Thyroid gland (tissue), 4 donors: ENCODE measurements at regions not wholly inside any gene's neighbourhood (a gene's known extent, or its start where the extent isn't known, plus 50 kb on each side); places are given as distances from the start of the nearest gene placed in this dataset. TPM values are rescaled to one million over a fixed set of nuclear protein-coding genes. Genes with fewer than 3 reads are reported as not detected.

Experiments used
- DNase-seq, 2 donors: peaks; one replicate each; pipeline ENCODE4 v3.0.0-alpha.2; 2019
- H3K27ac ChIP-seq, 3 donors: fragments of 200-600 bp; sonication (generic); 1 replicate in 2 of 3; 2 replicates in 1 of 3; pipeline ENCODE4 v1.5.1; 2016 to 2019; ENCODE audit warnings: mild to moderate bottlenecking in 1 of 3, moderate library complexity in 1 of 3
- H3K27me3 ChIP-seq: fragments of 200-600 bp; sonication (generic); one replicate; pipeline ENCODE4 v1.5.1; 2019
- H3K36me3 ChIP-seq, 2 donors: fragments of 200-600 bp; sonication (generic); one replicate each; pipeline ENCODE4 v1.5.1; 2016 to 2019
- H3K4me1 ChIP-seq, 2 donors: fragments of 200-600 bp; sonication (generic); one replicate each; pipeline ENCODE4 v1.5.1; 2017 to 2019
- H3K4me3 ChIP-seq, 3 donors: fragments of 200-600 bp; sonication (generic); replicated peaks in 1 of 3; 1 replicate in 2 of 3; 2 replicates in 1 of 3; pipeline ENCODE4 v1.5.1; 2016; ENCODE audit warnings: mild to moderate bottlenecking in 1 of 3
- H3K9me3 ChIP-seq: fragments of 200-600 bp; sonication (generic); one replicate; pipeline ENCODE4 v1.5.1; 2017
- CTCF ChIP-seq, 6 experiments: fragments of 200-600 bp in 3 of 6; fragments of 450-650 bp in 3 of 6; sonication (generic) in 3 of 6; IDR thresholded peaks; one replicate each; pipeline ENCODE4 v1.5.1; 2016 to 2019; ENCODE audit warnings: antibody characterized with exemption in 6 of 6, mild to moderate bottlenecking in 2 of 6, inconsistent platforms in 1 of 6, moderate library complexity in 1 of 6
- POLR2A ChIP-seq, 2 donors: fragments of 450-650 bp; IDR thresholded peaks; one replicate each; pipeline ENCODE4 v1.6.1; 2017; ENCODE audit warnings: antibody characterized with exemption in 2 of 2, mild to moderate bottlenecking in 2 of 2, moderate library complexity in 1 of 2
- WGBS, 2 donors: methylation state at CpG; one replicate each; pipeline ENCODE4 v1.1.5; 2017; 5-methylcytosine and 5-hydroxymethylcytosine counted together
- intact Hi-C: fragments of 100-400 bp; cut with DNase I; formaldehyde crosslinking; loops from one replicate; pipeline ENCODE4 v1.15.1; 2023
- small RNA-seq: library from RNA; depleted of rRNA; stranded (forward); fragments of <200 nt; gene quantifications from one replicate; pipeline ENCODE3, GENCODE V24; 2016

- no peaks in the 10 kb centered on the region for H3K27me3 ChIP-seq
- no peak for DNase-seq
- no peak for TF ChIP-seq CTCF (IDR thresholded peaks at IDR 0.05)
- TF ChIP-seq POLR2A (IDR thresholded peaks at IDR 0.05): no peak
- peaks cover 0 to 3% of the 10 kb centered on the region in 2 donors for H3K4me1 ChIP-seq
- no peaks in the 10 kb centered on the region for H3K9me3 ChIP-seq
- intact Hi-C loops: no loop called here
- no peaks in the 10 kb centered on the region for H3K36me3 ChIP-seq
- H3K27ac ChIP-seq: no peak overlapping the region
- no peak overlapping the region for H3K4me3 ChIP-seq
Observed at GRCh38 chr2:121162893-121163292, 122.1 kb downstream of the TFCP2L1 start.

GRCh38 chr2:121164042-121164441 lies 121.0 kb downstream of the TFCP2L1 start:
- Histone ChIP-seq H3K4me3 (no peak overlapping the region), H3K27me3 (no peaks in the 10 kb centered on the region), H3K36me3 (no peaks in the 10 kb centered on the region), H3K27ac (no peak overlapping the region), H3K4me1 (peaks cover 0 to 3% of the 10 kb centered on the region in 2 donors), H3K9me3 (no peaks in the 10 kb centered on the region)
- intact Hi-C loops: no loop called here
- TF ChIP-seq POLR2A (IDR thresholded peaks at IDR 0.05): no peak
- TF ChIP-seq CTCF (IDR thresholded peaks at IDR 0.05): no peak
- WGBS, 2 donors: 90 to 98% methylated on average over 3 of the region's 3 CpGs
- DNase-seq: no peak

- peaks cover 0 to 3% of the 10 kb centered on the region in 2 donors for H3K4me1 ChIP-seq
- no peak overlapping the region for H3K4me3 ChIP-seq
- H3K27ac ChIP-seq: no peak overlapping the region
- H3K9me3 ChIP-seq: no peaks in the 10 kb centered on the region
- TF ChIP-seq POLR2A (IDR thresholded peaks at IDR 0.05): no peak
- no peak for TF ChIP-seq CTCF (IDR thresholded peaks at IDR 0.05)
- WGBS, 2 donors: 86 to 93% methylated on average over 1 of the region's 1 CpG
- intact Hi-C loops: no loop called here
- H3K27me3 ChIP-seq: no peaks in the 10 kb centered on the region
- H3K36me3 ChIP-seq: no peaks in the 10 kb centered on the region
- DNase-seq: no peak
Observed at GRCh38 chr2:121165038-121165542, 119.9 kb downstream of the TFCP2L1 start.

Small RNAs in the stretch of these regions (small RNA-seq; reads per million reads assigned to genes)
- gene RF00019: not detected
